ENCODE measurements at regions not wholly inside any gene's neighbourhood (a gene's known extent, or its start where the extent isn't known, plus 50 kb on each side); places are given as distances from the start of the nearest gene placed in this dataset.

DNA sequence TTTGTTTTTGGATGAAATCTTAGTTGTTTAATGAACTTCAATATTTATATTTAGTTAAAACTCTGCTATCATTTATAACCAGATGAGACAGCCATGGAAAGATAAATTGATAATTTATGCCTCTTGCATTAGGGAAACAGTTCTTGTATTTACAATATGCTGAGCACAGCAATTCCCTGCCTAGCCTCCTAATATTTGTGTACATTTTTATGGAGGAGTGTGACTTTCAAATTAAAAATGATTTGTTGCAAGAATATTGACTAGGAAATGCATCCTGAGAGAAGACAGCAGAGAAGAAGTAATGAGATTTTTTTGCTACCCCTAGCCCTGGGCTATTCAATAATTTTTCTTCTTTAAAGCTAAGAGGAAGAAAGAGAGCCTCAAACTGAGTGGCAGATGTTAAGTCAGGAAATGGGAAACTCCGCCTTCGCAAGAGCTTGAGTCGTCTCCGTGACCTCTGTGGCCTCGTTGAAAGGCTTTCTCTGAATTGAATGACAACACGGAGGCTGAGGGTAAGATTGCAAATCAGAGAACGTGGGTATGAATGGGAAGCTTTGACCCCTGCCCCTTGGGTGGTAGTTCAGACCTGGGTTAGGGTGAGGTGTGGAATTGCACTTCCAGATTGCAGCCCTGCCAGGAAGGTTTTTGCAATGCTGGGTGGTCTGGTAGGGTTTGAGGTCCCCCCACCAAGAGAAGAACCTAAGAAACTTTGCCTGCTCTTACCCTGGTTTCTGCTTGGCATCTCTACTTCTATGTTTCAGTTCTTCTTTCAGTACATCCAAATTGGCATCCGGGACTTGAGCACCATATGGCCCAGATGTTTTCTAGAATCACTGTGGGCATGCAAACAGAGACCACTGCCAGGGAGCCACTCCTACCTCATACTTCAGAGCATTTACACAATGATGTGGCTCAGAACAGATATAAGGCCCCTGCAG, 210.3 kb upstream of the RBMS1 start:
- intact Hi-C loops (cut with DNase I; ENCODE audit: low total_unique reads), result no loop called here
- H3K4me3 ChIP-seq, result no peak overlapping the region
- TF ChIP-seq POLR2A (IDR thresholded peaks at IDR 0.05), result no peak
- no peak for TF ChIP-seq CTCF (IDR thresholded peaks at IDR 0.05)
- TF ChIP-seq POLR2AphosphoS5 (IDR thresholded peaks at IDR 0.05), result no peak
- peaks cover 0 to 9% of the 10 kb centered on the region in 2 donors for H3K9me3 ChIP-seq
- H3K27ac ChIP-seq, result no peak overlapping the region
- no peaks in the 10 kb centered on the region for H3K27me3 ChIP-seq
- H3K4me1 ChIP-seq, result no peaks in the 10 kb centered on the region
- no peaks in the 10 kb centered on the region for H3K36me3 ChIP-seq
- DNase-seq (ENCODE audit: low spot score in 2 of 2), result no peak

DNA sequence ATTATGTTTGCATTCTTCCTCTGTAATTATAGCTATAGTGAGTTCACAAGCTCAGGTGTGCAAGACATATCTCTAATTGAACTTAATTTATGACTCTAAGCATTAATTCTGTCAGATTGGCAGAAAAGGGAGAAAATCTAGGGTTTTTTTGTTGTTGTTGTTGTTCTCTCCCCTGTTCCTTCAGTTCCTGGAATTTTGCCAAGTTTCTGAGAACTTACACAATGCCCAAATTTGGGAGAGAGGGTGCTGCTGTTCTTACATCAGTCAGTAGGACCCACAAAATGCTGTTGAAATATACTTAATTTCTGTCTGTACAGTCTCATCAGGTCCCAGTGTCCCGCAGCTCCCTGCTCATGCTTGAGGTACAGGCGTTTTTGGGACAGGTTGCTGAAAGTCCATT, 221.8 kb upstream of the RBMS1 start:
- Histone ChIP-seq H3K27me3 (no peaks in the 10 kb centered on the region), H3K4me1 (no peaks in the 10 kb centered on the region), H3K27ac (no peak overlapping the region), H3K36me3 (no peaks in the 10 kb centered on the region), H3K4me3 (no peak overlapping the region), H3K9me3 (no peaks in the 10 kb centered on the region)
- intact Hi-C loops (cut with DNase I; ENCODE audit: low total_unique reads), result no loop called here
- DNase-seq (ENCODE audit: low spot score in 2 of 2), result no peak
- TF ChIP-seq POLR2AphosphoS5 (IDR thresholded peaks at IDR 0.05), result no peak
- TF ChIP-seq CTCF (IDR thresholded peaks at IDR 0.05), result no peak
- TF ChIP-seq POLR2A (IDR thresholded peaks at IDR 0.05), result no peak

- H3K27ac ChIP-seq, result no peak overlapping the region
- DNase-seq (ENCODE audit: low spot score in 2 of 2), result no peak
- no peaks in the 10 kb centered on the region for H3K27me3 ChIP-seq
- TF ChIP-seq CTCF (IDR thresholded peaks at IDR 0.05) (no peak), POLR2AphosphoS5 (IDR thresholded peaks at IDR 0.05) (no peak), POLR2A (IDR thresholded peaks at IDR 0.05) (no peak)
- no peaks in the 10 kb centered on the region for H3K36me3 ChIP-seq
- intact Hi-C loops (cut with DNase I; ENCODE audit: low total_unique reads), result no loop called here
- H3K4me3 ChIP-seq, result no peak overlapping the region
- no peaks in the 10 kb centered on the region for H3K4me1 ChIP-seq
- no peaks in the 10 kb centered on the region for H3K9me3 ChIP-seq
Measured at GRCh38 chr2:160719116-160719515, 225.5 kb upstream of the RBMS1 start.

DNA sequence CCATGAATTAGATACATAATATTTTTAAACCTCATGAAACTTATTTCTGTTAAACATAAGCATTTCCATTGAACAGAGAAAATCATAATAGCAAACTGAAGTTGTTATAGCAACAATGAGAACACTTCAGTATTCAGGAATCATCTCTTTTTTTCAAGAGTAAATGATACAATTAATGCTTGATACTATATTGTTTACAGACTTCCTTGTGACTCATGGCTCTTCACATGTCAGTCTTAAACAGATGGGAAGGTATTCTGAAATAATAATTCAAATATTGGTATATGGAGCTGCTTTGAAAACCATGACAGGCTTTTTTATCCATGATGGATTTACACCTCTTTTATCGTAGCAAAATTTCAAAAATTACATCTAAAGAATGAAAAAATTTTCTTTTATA, 226.5 kb upstream of the RBMS1 start:
- Histone ChIP-seq H3K36me3 (no peaks in the 10 kb centered on the region), H3K4me1 (no peaks in the 10 kb centered on the region), H3K27ac (no peak overlapping the region), H3K4me3 (no peak overlapping the region), H3K9me3 (no peaks in the 10 kb centered on the region), H3K27me3 (no peaks in the 10 kb centered on the region)
- no peak for DNase-seq (ENCODE audit: low spot score in 2 of 2)
- no peak for TF ChIP-seq CTCF (IDR thresholded peaks at IDR 0.05)
- TF ChIP-seq POLR2A (IDR thresholded peaks at IDR 0.05), result no peak
- TF ChIP-seq POLR2AphosphoS5 (IDR thresholded peaks at IDR 0.05), result no peak
- intact Hi-C loops (cut with DNase I; ENCODE audit: low total_unique reads), result no loop called here

All from breast epithelium (tissue), 4 donors.